Activated CD4-positive, alpha-beta memory T cell treated with anti-CD3 and anti-CD28 coated beads for 36 hours (primary cell): ENCODE measurements at regions not wholly inside any gene's neighbourhood (a gene's known extent, or its start where the extent isn't known, plus 50 kb on each side); places are given as distances from the start of the nearest gene placed in this dataset.
"Not testable (repeated sequence)": the region's sequence is repeated elsewhere in the genome, so short reads cannot be mapped to it uniquely, and the experiment has no call there.

ENCODE experiments used
- CTCF ChIA-PET: fragments of 350-600 bp; sonication (Branson Sonifier 250); formaldehyde crosslinking; loops from one replicate; lab custom pipeline; 2021; ENCODE audit warnings: antibody characterized with exemption, inconsistent platforms; lab: Charles Lee
- POLR2A ChIA-PET: fragments of 350-600 bp; sonication (Branson Sonifier 250); formaldehyde crosslinking; loops from one replicate; lab custom pipeline; 2021; ENCODE audit warnings: antibody characterized with exemption; lab: Charles Lee
- DNase-seq: peaks from one replicate; pipeline ENCODE4 v3.0.0-alpha.2; 2020
- H3K27ac Mint-ChIP-seq: one replicate; pipeline ENCODE4 v1.8.0; 2021; ENCODE audit warnings: mixed read lengths
- H3K27me3 Mint-ChIP-seq: one replicate; pipeline ENCODE4 v1.8.0; 2021; ENCODE audit warnings: mixed read lengths
- H3K36me3 Mint-ChIP-seq: one replicate; pipeline ENCODE4 v1.8.0; 2021; ENCODE audit warnings: mixed read lengths
- H3K4me1 Mint-ChIP-seq: one replicate; pipeline ENCODE4 v1.8.0; 2021; ENCODE audit warnings: low read depth, mixed read lengths
- H3K4me3 Mint-ChIP-seq: one replicate; pipeline ENCODE4 v1.8.0; 2021; ENCODE audit warnings: mild to moderate bottlenecking, mixed read lengths
- H3K9me3 Mint-ChIP-seq: one replicate; pipeline ENCODE4 v1.8.0; 2021; ENCODE audit warnings: mixed read lengths
- intact Hi-C: fragments of 100-400 bp; cut with micrococcal nuclease; formaldehyde crosslinking; loops from one replicate; pipeline ENCODE4 v1.15.1; 2023

DNA sequence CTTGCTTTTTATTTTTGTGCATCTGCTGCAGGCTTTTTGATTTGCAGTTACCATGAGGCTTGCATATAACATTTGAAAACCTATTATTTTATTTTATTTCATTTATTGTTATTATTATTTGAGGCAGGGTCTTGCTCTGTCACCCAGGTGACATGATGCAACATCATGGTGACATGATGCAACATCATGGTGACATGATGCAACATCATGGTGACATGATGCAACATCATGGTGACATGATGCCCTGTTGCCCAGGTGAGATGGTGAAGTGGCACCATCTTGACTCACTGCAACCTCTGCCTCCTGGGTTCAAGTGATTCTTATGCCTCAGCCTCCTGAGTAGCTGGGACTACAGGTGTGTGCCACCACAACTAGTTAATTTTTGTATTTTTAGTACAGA is 244.5 kb upstream of the CTBP2 start:
- intact Hi-C loops, POLR2A ChIA-PET, DNase-seq, H3K36me3 Mint-ChIP-seq, H3K4me3 Mint-ChIP-seq, H3K27ac Mint-ChIP-seq, H3K9me3 Mint-ChIP-seq, H3K27me3 Mint-ChIP-seq, H3K4me1 Mint-ChIP-seq, CTCF ChIA-PET: not testable (repeated sequence)

- Mint-ChIP-seq H3K9me3 (no peaks in the 10 kb centered on the region), H3K4me3 (no peak overlapping the region), H3K36me3 (no peaks in the 10 kb centered on the region), H3K27me3 (no peaks in the 10 kb centered on the region), H3K4me1 (no peaks in the 10 kb centered on the region), H3K27ac (no peak overlapping the region)
- POLR2A ChIA-PET = no interaction called here
- intact Hi-C loops = no loop called here
- no peak for DNase-seq
- CTCF ChIA-PET = no interaction called here
These were observed 241.1 kb upstream of the CTBP2 start for GRCh38 chr10:125401462-125401861.

DNA sequence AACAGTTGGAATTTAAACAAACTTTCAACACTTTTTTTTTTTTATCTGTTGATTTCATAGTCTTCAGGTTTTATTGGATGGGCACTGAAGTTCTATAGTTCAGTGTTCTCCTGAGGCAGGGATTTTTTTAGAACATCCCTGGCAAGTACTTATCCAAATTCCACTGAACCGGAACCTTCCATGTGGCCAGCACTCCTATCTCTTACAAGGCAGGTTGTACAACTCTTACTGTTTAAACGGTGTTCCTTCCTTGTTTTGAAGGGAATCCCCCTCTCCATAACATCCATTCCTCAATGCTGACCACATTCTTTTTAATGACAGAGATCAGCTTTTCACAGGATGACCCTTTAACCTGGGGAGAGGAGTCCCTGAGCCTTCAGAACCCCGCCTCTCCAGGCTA is 238.9 kb upstream of the CTBP2 start:
- CTCF ChIA-PET = no interaction called here
- no peak overlapping the region for H3K4me3 Mint-ChIP-seq
- intact Hi-C loops = no loop called here
- no peaks in the 10 kb centered on the region for H3K9me3 Mint-ChIP-seq
- POLR2A ChIA-PET = no interaction called here
- no peak for DNase-seq
- no peaks in the 10 kb centered on the region for H3K27me3 Mint-ChIP-seq
- H3K36me3 Mint-ChIP-seq = no peaks in the 10 kb centered on the region
- H3K4me1 Mint-ChIP-seq = no peaks in the 10 kb centered on the region
- H3K27ac Mint-ChIP-seq = no peak overlapping the region

- CTCF ChIA-PET = no interaction called here
- Mint-ChIP-seq H3K27me3 (no peaks in the 10 kb centered on the region), H3K4me3 (no peak overlapping the region), H3K27ac (no peak overlapping the region), H3K9me3 (no peaks in the 10 kb centered on the region), H3K4me1 (no peaks in the 10 kb centered on the region), H3K36me3 (no peaks in the 10 kb centered on the region)
- POLR2A ChIA-PET = no interaction called here
- no peak for DNase-seq
- intact Hi-C loops = no loop called here
These were observed 237.9 kb upstream of the CTBP2 start for GRCh38 chr10:125398270-125398669.

GRCh38 chr10:125397608-125398007 is 237.2 kb upstream of the CTBP2 start:
- Mint-ChIP-seq H3K9me3 (no peaks in the 10 kb centered on the region), H3K27me3 (no peaks in the 10 kb centered on the region), H3K27ac (no peak overlapping the region), H3K36me3 (no peaks in the 10 kb centered on the region), H3K4me3 (no peak overlapping the region), H3K4me1 (no peaks in the 10 kb centered on the region)
- DNase-seq = no peak
- POLR2A ChIA-PET = no interaction called here
- CTCF ChIA-PET = no interaction called here
- intact Hi-C loops = no loop called here

DNA sequence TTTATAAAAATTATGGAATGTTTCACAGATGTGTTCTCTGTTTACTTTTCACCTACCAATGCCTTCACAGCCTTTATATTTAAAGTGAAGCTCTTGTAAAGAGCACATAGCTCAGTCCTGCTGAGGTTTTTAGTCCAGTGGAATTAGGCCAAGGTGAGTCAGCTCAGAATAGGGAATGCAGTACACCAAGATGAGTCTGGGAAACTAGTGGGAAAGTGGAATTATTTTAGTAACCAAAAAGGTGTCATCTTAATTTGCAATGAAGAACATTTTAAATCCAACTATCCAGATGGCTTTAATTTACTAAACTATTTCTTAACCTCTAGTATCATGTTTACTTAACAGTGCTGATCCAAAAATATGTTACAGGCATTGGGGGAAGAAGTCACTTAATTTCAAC is 236.3 kb upstream of the CTBP2 start:
- Mint-ChIP-seq H3K27ac (no peak overlapping the region), H3K4me1 (no peaks in the 10 kb centered on the region), H3K9me3 (no peaks in the 10 kb centered on the region), H3K4me3 (no peak overlapping the region), H3K36me3 (no peaks in the 10 kb centered on the region), H3K27me3 (no peaks in the 10 kb centered on the region)
- DNase-seq = no peak
- intact Hi-C loops = no loop called here
- POLR2A ChIA-PET = no interaction called here
- CTCF ChIA-PET = no interaction called here

GRCh38 chr10:125392609-125393008 is 232.2 kb upstream of the CTBP2 start:
- peaks cover 17% of the 10 kb centered on the region for H3K9me3 Mint-ChIP-seq
- H3K27me3 Mint-ChIP-seq = no peaks in the 10 kb centered on the region
- H3K4me1 Mint-ChIP-seq = no peaks in the 10 kb centered on the region
- H3K27ac Mint-ChIP-seq = no peak overlapping the region
- no peak for DNase-seq
- intact Hi-C loops = no loop called here
- ChIA-PET POLR2A (no interaction called here), CTCF (no interaction called here)
- peaks cover 2% of the 10 kb centered on the region for H3K36me3 Mint-ChIP-seq
- H3K4me3 Mint-ChIP-seq = no peak overlapping the region

- POLR2A ChIA-PET = no interaction called here
- intact Hi-C loops = no loop called here
These were observed 231.8 kb upstream of the CTBP2 start for GRCh38 chr10:125392154-125392553.

GRCh38 chr10:125389648-125390047 is 229.3 kb upstream of the CTBP2 start:
- no peak for DNase-seq
- H3K27ac Mint-ChIP-seq = no peak overlapping the region
- ChIA-PET POLR2A (no interaction called here), CTCF (no interaction called here)
- H3K9me3 Mint-ChIP-seq = peaks cover 17% of the 10 kb centered on the region
- no peaks in the 10 kb centered on the region for H3K27me3 Mint-ChIP-seq
- no peak overlapping the region for H3K4me3 Mint-ChIP-seq
- H3K4me1 Mint-ChIP-seq = no peaks in the 10 kb centered on the region
- H3K36me3 Mint-ChIP-seq = peaks cover 2% of the 10 kb centered on the region
- intact Hi-C loops = no loop called here

More at GRCh38 chr10:125392154-125392553, 231.8 kb upstream of the CTBP2 start:
- no peak overlapping the region for H3K4me3 Mint-ChIP-seq
- H3K27ac Mint-ChIP-seq = no peak overlapping the region
- peaks cover 17% of the 10 kb centered on the region for H3K9me3 Mint-ChIP-seq
- no peak for DNase-seq
- CTCF ChIA-PET = no interaction called here
- no peaks in the 10 kb centered on the region for H3K27me3 Mint-ChIP-seq
- no peaks in the 10 kb centered on the region for H3K4me1 Mint-ChIP-seq
- peaks cover 2% of the 10 kb centered on the region for H3K36me3 Mint-ChIP-seq

DNA sequence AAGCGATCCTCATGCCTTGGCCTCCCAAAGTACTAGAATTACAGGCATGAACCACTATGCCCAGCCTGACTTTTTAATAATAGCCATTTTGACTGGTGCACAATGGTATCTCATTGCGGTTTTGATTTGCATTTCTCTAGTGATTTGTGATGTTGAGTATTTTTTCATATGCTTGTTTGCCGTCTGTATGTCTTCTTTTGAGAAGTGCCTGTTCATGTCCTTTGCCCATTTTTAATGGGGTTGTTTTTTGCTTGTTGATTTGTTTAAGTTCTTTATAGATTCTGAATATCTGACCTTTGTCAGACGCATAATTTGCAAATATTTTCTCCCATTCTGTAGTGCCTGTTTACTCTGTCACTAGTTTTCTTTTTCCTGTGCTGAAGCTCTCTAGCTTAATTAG is 219.2 kb upstream of the CTBP2 start:
- ChIA-PET CTCF (no interaction called here), POLR2A (no interaction called here)
- H3K9me3 Mint-ChIP-seq = peaks cover 11% of the 10 kb centered on the region

DNA sequence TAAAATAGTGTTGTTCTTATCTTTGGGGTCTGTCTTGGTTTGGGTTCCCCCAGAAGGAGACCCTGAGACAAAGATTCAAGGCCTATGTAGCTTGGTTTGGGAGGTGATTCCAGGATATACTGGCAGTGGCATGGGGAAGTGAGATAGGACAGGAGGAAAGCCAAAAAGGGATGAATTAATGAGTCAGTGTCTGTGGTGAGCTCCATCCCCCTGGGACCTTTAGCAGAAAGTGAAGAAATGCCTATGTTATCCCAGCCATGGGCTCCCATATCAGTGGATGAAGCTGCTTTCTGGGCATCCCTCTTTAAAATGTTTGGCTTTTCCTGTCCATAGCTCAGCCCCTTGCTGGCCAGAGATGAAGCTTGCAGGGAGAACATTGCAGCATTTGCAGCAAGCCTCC is 217.0 kb upstream of the CTBP2 start:
- Mint-ChIP-seq H3K4me3 (no peak overlapping the region), H3K27me3 (no peaks in the 10 kb centered on the region), H3K36me3 (no peaks in the 10 kb centered on the region), H3K27ac (no peak overlapping the region), H3K4me1 (no peaks in the 10 kb centered on the region), H3K9me3 (peaks cover 8% of the 10 kb centered on the region)
- ChIA-PET CTCF (no interaction called here), POLR2A (no interaction called here)
- no peak for DNase-seq
- intact Hi-C loops = no loop called here

More for the DNA sequence above, 219.2 kb upstream of the CTBP2 start:
- Mint-ChIP-seq H3K27me3 (no peaks in the 10 kb centered on the region), H3K4me1 (no peaks in the 10 kb centered on the region), H3K27ac (no peak overlapping the region), H3K36me3 (no peaks in the 10 kb centered on the region), H3K4me3 (no peak overlapping the region)
- intact Hi-C loops = no loop called here
- DNase-seq = no peak

DNA sequence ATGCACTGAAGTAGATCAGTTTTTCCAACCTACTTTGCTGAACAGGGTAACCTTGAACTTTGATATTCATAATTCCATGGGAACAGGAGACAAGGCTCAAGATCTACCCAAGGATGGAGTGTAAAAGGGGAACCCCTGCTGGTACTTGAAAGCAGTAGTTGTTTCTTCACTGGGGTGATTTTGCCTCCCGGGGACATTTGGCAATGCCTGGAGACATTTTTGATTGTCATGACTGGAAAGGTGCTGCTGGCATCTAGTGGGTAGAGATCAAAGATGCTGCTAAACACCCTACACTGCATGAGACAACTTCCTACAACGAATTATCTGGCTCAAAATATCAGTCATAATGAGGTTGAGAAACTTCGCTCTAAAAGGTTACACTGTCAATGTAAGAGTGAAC is 214.8 kb upstream of the CTBP2 start:
- ChIA-PET POLR2A (no interaction called here), CTCF (no interaction called here)
- no peaks in the 10 kb centered on the region for H3K27me3 Mint-ChIP-seq
- DNase-seq = no peak
- H3K36me3 Mint-ChIP-seq = no peaks in the 10 kb centered on the region
- intact Hi-C loops = no loop called here
- H3K27ac Mint-ChIP-seq = no peak overlapping the region
- H3K4me3 Mint-ChIP-seq = no peak overlapping the region
- no peaks in the 10 kb centered on the region for H3K4me1 Mint-ChIP-seq
- peaks cover 6% of the 10 kb centered on the region for H3K9me3 Mint-ChIP-seq

DNA sequence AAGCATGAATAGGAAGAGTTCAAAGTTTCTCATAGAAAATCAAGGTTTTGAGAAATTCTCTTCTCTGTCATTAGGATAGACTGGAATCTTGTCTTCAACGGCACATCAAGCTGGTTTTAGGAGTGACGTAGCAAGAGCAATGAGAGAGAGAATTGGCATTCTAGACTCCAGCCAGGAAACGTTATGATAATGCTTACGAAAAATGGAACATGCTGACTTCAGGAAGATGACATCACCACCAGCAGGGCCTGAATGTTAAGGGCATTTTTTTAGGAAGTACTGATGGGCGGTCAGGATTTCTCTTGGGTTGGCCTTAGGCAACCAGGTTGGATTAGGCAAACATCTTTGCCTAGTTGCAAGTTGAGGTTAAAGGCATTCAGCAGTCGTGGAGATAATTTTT is 213.2 kb upstream of the CTBP2 start:
- POLR2A ChIA-PET = no interaction called here
- no peaks in the 10 kb centered on the region for H3K9me3 Mint-ChIP-seq
- no peak for DNase-seq
- no peak overlapping the region for H3K4me3 Mint-ChIP-seq
- no peak overlapping the region for H3K27ac Mint-ChIP-seq
- intact Hi-C loops = no loop called here
- H3K36me3 Mint-ChIP-seq = no peaks in the 10 kb centered on the region
- no peaks in the 10 kb centered on the region for H3K27me3 Mint-ChIP-seq
- CTCF ChIA-PET = no interaction called here
- no peaks in the 10 kb centered on the region for H3K4me1 Mint-ChIP-seq

DNA sequence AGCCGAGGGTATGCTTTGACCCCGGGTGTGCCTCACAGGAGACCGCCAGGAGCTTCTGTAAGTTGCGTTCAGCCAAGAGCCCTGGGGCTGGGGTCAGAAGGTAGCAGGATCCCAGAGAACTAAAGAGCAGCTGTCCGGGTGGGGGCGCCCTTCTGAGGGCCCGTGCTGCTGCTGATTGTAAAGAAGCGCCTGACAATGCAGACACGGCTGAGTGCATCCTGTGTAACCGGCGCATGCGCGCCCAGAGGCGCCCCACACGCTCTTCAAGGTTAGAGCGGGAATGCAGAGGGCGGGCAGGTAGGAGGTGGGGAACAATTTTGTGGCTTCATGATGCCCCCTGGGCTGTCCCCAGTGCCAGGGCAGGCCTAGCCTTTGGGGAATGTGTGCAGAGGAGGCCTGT is 210.2 kb upstream of the CTBP2 start:
- intact Hi-C loops = no loop called here
- no peaks in the 10 kb centered on the region for H3K9me3 Mint-ChIP-seq
- no peak overlapping the region for H3K4me3 Mint-ChIP-seq
- no peak overlapping the region for H3K27ac Mint-ChIP-seq
- no peaks in the 10 kb centered on the region for H3K4me1 Mint-ChIP-seq
- H3K27me3 Mint-ChIP-seq = no peaks in the 10 kb centered on the region
- no peak for DNase-seq
- ChIA-PET CTCF (no interaction called here), POLR2A (no interaction called here)
- no peaks in the 10 kb centered on the region for H3K36me3 Mint-ChIP-seq
